HCT116 (cell line): ENCODE measurements at regions not wholly inside any gene's neighbourhood (a gene's known extent, or its start where the extent isn't known, plus 50 kb on each side); places are given as distances from the start of the nearest gene placed in this dataset.

Source experiments
- ATAC-seq: fragments of 200-7000 bp; cut with Tn5 transposase; 2 replicates; pipeline ENCODE4 v1.9.1; 2020; ENCODE audit warnings: mild to moderate bottlenecking, moderate library complexity
- BruUV-seq: library from RNA; stranded (reverse); fragments of 400-500 nt; replicated peaks from 2 replicates; lab custom pipeline; 2021; lab: Mats Ljungman, UMichigan
- CTCF ChIA-PET: fragments of 300-600 bp; sonication (Branson Sonifier 250); formaldehyde crosslinking; loops from one replicate; lab custom pipeline; 2021; ENCODE audit warnings: antibody characterized with exemption; lab: Charles Lee
- POLR2A ChIA-PET: fragments of 300-600, 350-600 bp; sonication (Branson Sonifier 250); formaldehyde crosslinking; loops from one replicate; lab custom pipeline; 2021; ENCODE audit warnings: antibody characterized with exemption; lab: Charles Lee
- RAD21 ChIA-PET, 2 experiments: fragments of 300-600 bp; sonication (Branson Sonifier 250); formaldehyde crosslinking; loops; one replicate each; lab custom pipeline; 2023; ENCODE audit warnings: low total read pairs in 2 of 2; ENCODE audit not compliant: uncharacterized antibody in 2 of 2, unreplicated experiment in 2 of 2, low non-redundant PET in 1 of 2; lab: Charles Lee
- DNase-seq: peaks from one replicate; pipeline ENCODE4 v3.0.0-alpha.2; 2010; ENCODE audit warnings: low read depth, low spot score
- H2AFZ ChIP-seq: fragments of 200-600 bp; shearing (Covaris generic), sonication (generic); 2 replicates; pipeline ENCODE4 v1.6.1; 2017; ENCODE audit warnings: low read depth, mixed run types, mixed read lengths, antibody characterized with exemption, low read length; ENCODE audit not compliant: poor library complexity, severe bottlenecking
- H3K27ac ChIP-seq: 2 replicates; pipeline ENCODE4 v1.5.1; 2012; ENCODE audit warnings: low read depth, low read length
- H3K27me3 ChIP-seq: fragments of 200-600 bp; sonication (generic); 2 replicates; pipeline ENCODE4 v1.6.1; 2016; ENCODE audit warnings: mixed run types, low read length, mixed read lengths; ENCODE audit not compliant: insufficient read depth
- H3K36me3 ChIP-seq, 2 experiments: fragments of 200-500 bp in 1 of 2; fragments of 200-600 bp in 1 of 2; sonication (Bioruptor generic) in 1 of 2; sonication (generic) in 1 of 2; 2 replicates each; pipeline versions ENCODE4 v1.5.1 to v1.6.1; 2014 to 2016; ENCODE audit warnings: low read length in 2 of 2, inconsistent platforms in 1 of 2, mixed read lengths in 1 of 2, mixed run types in 1 of 2; ENCODE audit not compliant: insufficient read depth in 2 of 2, control insufficient read depth in 1 of 2
- H3K4me1 ChIP-seq, 2 experiments: fragments of 200-600 bp in 1 of 2; sonication (generic) in 1 of 2; 2 replicates each; pipeline versions ENCODE4 v1.5.1 to v1.6.1; 2012 to 2017; ENCODE audit warnings: low read length in 2 of 2, inconsistent platforms in 1 of 2, mild to moderate bottlenecking in 1 of 2, mixed read lengths in 1 of 2, mixed run types in 1 of 2, moderate library complexity in 1 of 2; ENCODE audit not compliant: insufficient read depth in 2 of 2, control insufficient read depth in 1 of 2
- H3K4me2 ChIP-seq: fragments of 200-600 bp; sonication (generic); 2 replicates; pipeline ENCODE4 v1.6.1; 2017; ENCODE audit warnings: mixed run types, low read length, mixed read lengths
- H3K4me3 ChIP-seq, 2 experiments: fragments of 200-600 bp in 1 of 2; sonication (generic) in 1 of 2; replicated peaks in 1 of 2; 2 replicates each; pipeline ENCODE4 v1.5.1; 2011 to 2016; ENCODE audit warnings: low read length in 2 of 2, control low read depth in 1 of 2, low read depth in 1 of 2, mild to moderate bottlenecking in 1 of 2, mixed read lengths in 1 of 2, mixed run types in 1 of 2
- H3K79me2 ChIP-seq: fragments of 200-600 bp; sonication (generic); 2 replicates; pipeline ENCODE4 v1.6.1; 2017; ENCODE audit warnings: mild to moderate bottlenecking, mixed run types, low read length, moderate library complexity, mixed read lengths; ENCODE audit not compliant: insufficient read depth
- H3K9ac ChIP-seq: fragments of 200-600 bp; sonication (generic); 2 replicates; pipeline ENCODE4 v1.6.1; 2016; ENCODE audit warnings: low read length, mixed read lengths
- H3K9me2 ChIP-seq: fragments of 200-600 bp; sonication (generic), shearing (Covaris generic); 2 replicates; pipeline ENCODE4 v1.6.1; 2017; ENCODE audit warnings: mixed run types, mild to moderate bottlenecking, moderate library complexity; ENCODE audit not compliant: insufficient read depth
- H3K9me3 ChIP-seq, 2 experiments: fragments of 200-500 bp in 1 of 2; fragments of 200-600 bp in 1 of 2; sonication (Bioruptor generic) in 1 of 2; sonication (generic) in 1 of 2; 2 replicates each; pipeline ENCODE4 v1.6.1; 2014 to 2017; ENCODE audit warnings: low read length in 2 of 2, mixed read lengths in 2 of 2, inconsistent platforms in 1 of 2, low read depth in 1 of 2, mild to moderate bottlenecking in 1 of 2, mixed run types in 1 of 2, moderate library complexity in 1 of 2; ENCODE audit not compliant: control insufficient read depth in 1 of 2, insufficient read depth in 1 of 2
- H4K20me1 ChIP-seq: fragments of 200-600 bp; sonication (generic), shearing (Covaris generic); 2 replicates; pipeline ENCODE4 v1.6.1; 2017; ENCODE audit warnings: mixed run types, mild to moderate bottlenecking, moderate library complexity; ENCODE audit not compliant: insufficient read depth
- CTCF ChIP-seq, 3 experiments: fragments of 200-600 bp in 1 of 3; sonication (generic) in 1 of 3; IDR thresholded peaks in 2 of 3; conservative IDR thresholded peaks in 1 of 3; 2 replicates each; pipeline ENCODE4 v1.5.1; 2012 to 2017; ENCODE audit warnings: low read depth in 2 of 3, low read length in 2 of 3, antibody characterized with exemption in 1 of 3, borderline replicate concordance in 1 of 3, control low read depth in 1 of 3, mild to moderate bottlenecking in 1 of 3, mixed read lengths in 1 of 3, mixed run types in 1 of 3, moderate library complexity in 1 of 3; ENCODE audit not compliant: insufficient read depth in 1 of 3
- ELF1 ChIP-seq: IDR thresholded peaks from 2 replicates; pipeline ENCODE4 v1.6.1; 2012; ENCODE audit warnings: low read depth, borderline replicate concordance
- FOSL1 ChIP-seq: IDR thresholded peaks from 2 replicates; pipeline ENCODE4 v1.6.1; 2012; ENCODE audit warnings: low read depth
- JUND ChIP-seq: IDR thresholded peaks from 2 replicates; pipeline ENCODE4 v1.6.1; 2012
- MAX ChIP-seq: IDR thresholded peaks from 2 replicates; pipeline ENCODE4 v1.6.1; 2012
- POLR2A ChIP-seq: IDR thresholded peaks from 2 replicates; pipeline ENCODE4 v1.7.0; 2011; ENCODE audit warnings: borderline replicate concordance; ENCODE audit not compliant: insufficient read depth, insufficient read length; ENCODE audit errors: extremely low read depth
- REST ChIP-seq: IDR thresholded peaks from 2 replicates; pipeline ENCODE4 v1.6.1; 2012; ENCODE audit warnings: low read depth
- SP1 ChIP-seq: IDR thresholded peaks from 2 replicates; pipeline ENCODE4 v1.6.1; 2012; ENCODE audit warnings: low read depth
- SRF ChIP-seq: IDR thresholded peaks from 2 replicates; pipeline ENCODE4 v1.6.1; 2012; ENCODE audit warnings: low read depth
- TCF7L2 ChIP-seq: IDR thresholded peaks from 2 replicates; pipeline ENCODE4 v1.7.0; 2011; ENCODE audit warnings: borderline replicate concordance, inconsistent platforms; ENCODE audit not compliant: insufficient read depth, insufficient read length; ENCODE audit errors: extremely low read depth
- YY1 ChIP-seq: IDR thresholded peaks from 2 replicates; pipeline ENCODE4 v1.6.1; 2011; ENCODE audit warnings: low read length, low read depth, moderate library complexity, mild to moderate bottlenecking; ENCODE audit not compliant: insufficient replicate concordance; ENCODE audit errors: extremely low read depth
- ZFX ChIP-seq: fragments of 450-650 bp; IDR thresholded peaks from 2 replicates; pipeline ENCODE4 v1.6.1; 2017
- intact Hi-C: fragments of 100-400 bp; cut with micrococcal nuclease; formaldehyde crosslinking; loops from 2 replicates; pipeline ENCODE4 v1.10.0; 2022

GRCh38 chr6:170021579-170021978 is 269.3 kb downstream of the DLL1 start:
- POLR2A ChIA-PET = no interaction called here
- H3K9me3 ChIP-seq = no peaks in the 10 kb centered on the region
- RAD21 ChIA-PET = no interaction called here
- intact Hi-C loops = no loop called here
- H3K4me3 ChIP-seq = no peak overlapping the region
- no peak for TF ChIP-seq JUND
- no peak for TF ChIP-seq SRF
- TF ChIP-seq ZFX = no peak
- TF ChIP-seq ELF1 = no peak
- no peak for TF ChIP-seq MAX
- TF ChIP-seq CTCF (IDR thresholded peaks at IDR 0.05 in 2 of 3, conservative IDR thresholded peaks at IDR 0.05 in 1 of 3; ENCODE audit: borderline replicate concordance in 1 of 3, insufficient read depth in 1 of 3, low read depth in 2 of 3, low read length in 2 of 3) = no peak
- no peak for TF ChIP-seq POLR2A
- TF ChIP-seq REST = no peak
- TF ChIP-seq FOSL1 = no peak
- TF ChIP-seq YY1 = no peak
- TF ChIP-seq SP1 = no peak
- TF ChIP-seq TCF7L2 = no peak
- TF ChIP-seq, all 23 proteins: peak for 0
- CTCF ChIA-PET = no interaction called here
- Histone ChIP-seq H3K9me2 (no peaks in the 10 kb centered on the region), H3K27ac (no peak overlapping the region), H4K20me1 (no peaks in the 10 kb centered on the region), H3K79me2 (no peaks in the 10 kb centered on the region), H3K27me3 (peaks cover 11% of the 10 kb centered on the region), H2AFZ (no peak overlapping the region), H3K9ac (no peak overlapping the region), H3K36me3 (no peaks in the 10 kb centered on the region), H3K4me1 (peaks cover 11 to 17% of the 10 kb centered on the region in 2 experiments), H3K4me2 (no peak overlapping the region)
- ATAC-seq (no peak), DNase-seq (no peak)
- BruUV-seq = no TSS peak
